GM21825 (cell line): ENCODE measurements at regions not wholly inside any gene's neighbourhood (a gene's known extent, or its start where the extent isn't known, plus 50 kb on each side); places are given as distances from the start of the nearest gene placed in this dataset.

Source experiments
- ATAC-seq: cut with Tn5 transposase; IDR thresholded peaks from one replicate; pipeline ENCODE4 v1.9.1; 2021; ENCODE audit warnings: mild to moderate bottlenecking, moderate library complexity; ENCODE audit not compliant: unreplicated experiment

GRCh38 chr4:18536428-18536827, 514.9 kb upstream of the LCORL start:
- ATAC-seq: no peak

DNA sequence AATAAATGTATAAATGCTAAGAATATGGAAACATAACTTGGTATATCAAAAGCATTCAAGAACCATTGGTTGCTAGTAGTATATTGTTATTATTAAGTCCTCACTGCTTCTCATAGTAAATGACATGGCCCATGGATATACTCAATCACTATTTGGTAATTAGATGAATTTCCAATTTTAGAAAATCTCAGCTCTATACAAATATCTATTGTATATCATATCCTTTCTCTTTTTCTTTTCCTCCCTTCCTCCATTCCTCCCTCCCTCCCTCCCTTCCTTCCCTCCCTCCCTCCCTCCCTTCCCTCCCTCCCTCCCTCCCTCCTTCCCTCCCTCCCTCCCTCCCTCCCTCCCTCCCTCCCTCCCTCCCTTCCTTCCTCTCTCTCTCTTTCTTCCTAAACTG, 514.4 kb upstream of the LCORL start:
- no peak for ATAC-seq

DNA sequence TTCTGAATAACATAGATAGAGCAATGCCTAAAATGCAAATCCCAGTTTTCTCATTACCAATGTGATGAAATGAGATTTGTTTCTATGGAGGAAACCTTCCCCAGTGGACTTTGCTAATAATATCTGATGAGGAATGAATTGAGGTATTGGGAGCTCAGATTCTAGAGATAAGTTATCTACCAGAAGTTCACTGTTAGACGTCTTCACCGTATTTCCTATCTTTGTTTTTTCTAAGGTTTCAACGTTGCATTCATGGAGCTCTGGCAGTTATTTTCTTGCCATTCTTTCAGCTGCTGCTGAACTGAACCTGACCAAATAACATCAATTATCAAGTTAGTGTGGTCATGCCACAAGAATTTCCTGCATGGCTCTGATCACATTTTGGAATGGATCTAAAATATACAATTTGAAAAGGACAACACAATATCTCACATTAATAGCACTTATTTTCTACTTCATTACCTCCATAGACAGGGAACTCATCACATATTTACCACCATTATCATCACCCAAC, 511.8 kb upstream of the LCORL start:
- ATAC-seq: no peak

DNA sequence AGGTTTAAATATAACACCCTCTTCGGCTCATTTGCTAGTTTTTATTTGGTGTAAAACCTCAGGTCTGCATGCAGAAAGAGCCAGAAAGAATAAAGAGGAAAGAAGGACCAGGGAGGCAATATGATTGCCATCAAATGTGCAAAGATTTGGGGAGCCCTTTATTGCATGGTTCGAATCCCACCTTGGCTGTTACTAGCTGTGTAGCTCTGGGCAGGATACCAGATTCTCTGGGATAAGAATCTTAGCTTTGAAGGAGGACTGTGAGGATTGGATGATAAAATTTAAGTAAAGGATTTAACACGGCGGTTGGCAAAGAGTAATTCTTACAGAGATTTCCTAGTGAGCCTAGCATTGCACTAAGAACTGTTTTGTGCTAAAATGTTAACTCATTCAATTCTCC, 510.2 kb upstream of the LCORL start:
- no peak for ATAC-seq

DNA sequence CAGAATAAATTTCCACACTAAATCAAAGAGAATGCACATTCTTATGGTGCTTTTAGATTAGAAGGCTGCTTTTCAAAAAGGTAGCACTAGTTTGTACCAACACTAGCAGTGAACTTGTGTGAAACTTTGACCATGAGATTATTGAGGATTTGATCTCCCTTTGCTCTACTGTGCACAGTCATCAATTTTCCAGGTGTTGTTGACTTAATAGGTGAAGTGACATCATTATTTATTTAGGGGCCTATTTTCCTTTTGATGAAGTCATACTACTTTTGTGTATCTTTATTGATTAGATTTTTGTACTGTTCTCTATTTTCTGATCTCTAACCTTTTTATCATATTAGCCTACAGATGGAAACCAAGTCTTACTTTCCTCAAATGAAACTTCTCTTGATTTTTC, 507.9 kb upstream of the LCORL start:
- no peak for ATAC-seq

GRCh38 chr4:18524667-18525066, 503.1 kb upstream of the LCORL start:
- no peak for ATAC-seq

- no peak for ATAC-seq
Observed at GRCh38 chr4:18518098-18518497, 496.5 kb upstream of the LCORL start.

GRCh38 chr4:18513861-18514260, 492.3 kb upstream of the LCORL start:
- no peak for ATAC-seq

DNA sequence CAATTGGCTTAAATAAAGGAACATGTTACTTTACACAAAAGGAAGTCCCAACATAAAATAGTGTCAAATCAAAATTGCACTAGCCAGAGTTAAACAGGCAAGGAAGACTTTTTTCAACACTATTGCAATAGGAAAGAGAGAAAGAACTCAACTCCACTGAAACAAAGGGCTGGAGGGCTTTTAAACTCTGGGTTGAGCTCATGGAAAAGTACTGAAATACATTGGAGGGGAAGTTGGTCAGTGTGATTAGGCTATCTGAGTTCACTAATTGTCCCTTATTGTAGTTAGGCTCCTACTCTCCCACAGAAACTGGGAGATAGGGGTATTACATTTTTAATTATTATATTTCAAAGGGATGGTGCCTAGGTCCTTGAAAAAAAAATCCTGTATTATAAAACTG, 491.2 kb upstream of the LCORL start:
- no peak for ATAC-seq

- no peak for ATAC-seq
Observed at GRCh38 chr4:18511727-18512126, 490.2 kb upstream of the LCORL start.

- no peak for ATAC-seq
Observed at GRCh38 chr4:18508786-18509185, 487.2 kb upstream of the LCORL start.

DNA sequence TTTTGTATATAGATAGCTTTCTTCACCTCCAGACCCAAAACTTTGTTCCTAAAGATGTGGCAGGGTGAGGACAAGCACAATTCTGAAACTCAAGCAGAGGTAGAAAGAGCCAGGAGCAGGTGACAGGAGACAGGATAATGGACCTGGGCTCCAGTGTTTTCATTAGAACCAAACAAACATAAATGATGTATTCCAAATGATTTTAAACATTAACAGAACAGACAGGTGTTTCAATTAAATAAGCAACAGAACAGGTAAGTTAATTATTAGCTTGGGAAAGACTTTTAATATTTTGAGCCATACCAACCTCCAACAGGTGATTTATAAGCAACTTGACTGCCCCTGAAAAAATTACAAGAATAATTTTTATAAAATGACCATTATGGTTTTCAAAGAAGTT, 459.4 kb upstream of the LCORL start:
- ATAC-seq: no peak

DNA sequence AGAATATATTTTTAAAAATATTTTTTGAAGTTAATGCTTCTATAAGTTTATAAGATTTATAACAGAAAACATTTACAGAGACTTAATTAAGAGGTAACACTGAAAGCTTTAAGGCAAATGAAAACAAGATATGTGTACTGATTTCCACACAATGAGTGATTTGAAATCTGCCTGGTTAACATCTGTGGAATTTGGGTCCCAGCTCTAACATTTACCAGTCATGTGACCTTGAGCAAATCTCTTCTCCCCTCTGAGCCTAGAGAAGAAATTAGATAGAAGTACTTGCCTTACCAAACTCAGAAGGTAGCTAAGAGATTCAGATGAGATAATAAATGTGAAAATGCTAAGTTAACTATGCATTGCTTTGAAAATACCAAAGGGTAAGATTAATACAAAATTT, 458.8 kb upstream of the LCORL start:
- ATAC-seq: no peak

DNA sequence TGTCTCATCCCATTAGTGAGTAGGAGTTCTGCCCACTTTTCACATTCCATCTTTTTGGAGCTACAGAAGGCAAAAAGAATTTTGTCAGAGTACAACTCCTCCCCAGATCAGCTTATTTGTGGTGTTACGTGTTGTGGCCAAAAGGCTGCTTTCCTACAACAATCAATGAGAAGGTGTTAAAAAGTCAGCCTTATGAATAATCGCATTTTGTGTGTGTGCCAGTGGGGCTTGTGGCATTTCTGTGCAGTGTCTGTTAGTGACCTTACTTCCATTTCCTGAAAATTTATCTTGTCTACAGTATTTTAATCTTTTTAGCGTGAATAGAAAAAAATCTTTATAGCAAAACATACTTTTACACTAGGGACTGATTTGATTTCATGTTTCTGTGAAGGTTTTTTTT, 458.3 kb upstream of the LCORL start:
- ATAC-seq: no peak

- no peak for ATAC-seq
Observed at GRCh38 chr4:18463987-18464559, 442.5 kb upstream of the LCORL start.

DNA sequence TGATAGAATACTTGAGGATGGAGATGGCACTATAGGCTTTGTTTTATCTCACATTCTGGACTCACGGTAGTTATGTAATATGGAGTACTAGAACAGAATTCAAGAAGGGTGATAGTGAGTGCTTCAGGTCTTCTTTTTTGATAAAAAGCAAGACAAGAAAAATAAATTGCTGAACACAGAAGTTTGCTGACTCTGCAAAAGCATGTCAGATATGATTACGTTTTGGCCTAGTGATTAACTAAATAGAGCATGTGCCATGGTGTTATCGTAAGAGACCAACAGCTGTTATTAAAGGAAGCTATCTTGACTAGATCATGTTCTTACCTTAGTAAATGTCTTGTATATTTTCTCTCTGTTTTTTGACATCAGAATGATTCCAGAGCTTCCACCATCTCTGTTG, 436.9 kb upstream of the LCORL start:
- ATAC-seq: no peak

DNA sequence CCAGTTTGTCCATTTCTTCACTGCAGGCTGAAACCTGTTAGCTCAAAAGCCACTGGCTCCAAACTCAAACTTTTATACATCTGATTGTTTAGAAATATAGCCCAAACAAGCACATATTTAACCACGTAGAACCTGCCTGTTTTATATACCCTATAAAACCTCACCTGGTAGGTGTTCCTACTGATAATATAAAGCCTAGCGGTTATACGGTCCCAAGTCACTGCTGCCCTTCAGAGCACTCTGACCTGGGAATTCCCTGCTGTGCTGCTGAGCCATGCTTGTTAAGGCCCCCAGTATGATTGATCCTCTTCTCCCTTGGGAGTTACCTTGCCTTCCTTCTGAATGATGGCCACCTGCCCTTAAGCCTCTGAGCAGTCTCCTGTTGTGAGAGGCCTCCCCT, 432.8 kb upstream of the LCORL start:
- no peak for ATAC-seq

- no peak for ATAC-seq
Observed at GRCh38 chr4:18445110-18445509, 423.6 kb upstream of the LCORL start.

DNA sequence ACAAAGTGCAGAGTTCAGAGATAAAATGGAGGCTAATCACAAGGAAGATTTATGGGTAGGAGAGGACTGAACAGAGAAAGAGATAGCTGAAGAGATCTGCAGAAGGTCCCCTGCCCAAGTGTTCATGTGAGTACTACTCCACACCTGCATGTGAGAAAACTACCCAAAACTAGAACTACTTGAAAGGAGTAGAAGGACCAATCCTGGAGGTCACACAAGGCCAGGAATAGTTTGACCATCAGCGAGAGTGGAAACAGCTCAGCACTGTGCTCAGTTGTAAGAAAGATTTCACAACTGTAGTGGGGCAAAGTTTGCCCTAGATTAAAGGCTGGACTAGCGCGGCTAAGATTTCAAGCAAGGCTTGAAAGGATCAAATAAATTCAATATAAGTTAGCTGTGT, 422.7 kb upstream of the LCORL start:
- no peak for ATAC-seq

DNA sequence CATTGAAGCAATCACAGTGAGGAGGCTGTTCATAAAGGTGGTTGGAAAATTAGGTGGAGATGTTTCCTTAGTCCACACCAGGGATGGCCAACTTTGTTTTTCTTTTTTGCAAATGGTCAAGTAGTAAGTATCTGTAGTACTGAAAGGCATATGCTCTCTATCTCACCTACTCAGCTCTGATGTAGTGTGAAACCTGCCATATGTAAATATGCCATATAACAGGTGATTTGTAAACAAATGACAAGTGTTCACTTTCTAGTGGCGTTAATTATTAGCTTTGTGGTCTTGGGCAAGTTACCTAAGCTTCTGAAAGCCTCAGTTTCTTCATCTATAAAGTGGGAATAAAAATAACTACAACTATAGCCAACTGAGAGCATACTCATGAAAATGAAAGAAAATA, 421.4 kb upstream of the LCORL start:
- ATAC-seq: no peak

DNA sequence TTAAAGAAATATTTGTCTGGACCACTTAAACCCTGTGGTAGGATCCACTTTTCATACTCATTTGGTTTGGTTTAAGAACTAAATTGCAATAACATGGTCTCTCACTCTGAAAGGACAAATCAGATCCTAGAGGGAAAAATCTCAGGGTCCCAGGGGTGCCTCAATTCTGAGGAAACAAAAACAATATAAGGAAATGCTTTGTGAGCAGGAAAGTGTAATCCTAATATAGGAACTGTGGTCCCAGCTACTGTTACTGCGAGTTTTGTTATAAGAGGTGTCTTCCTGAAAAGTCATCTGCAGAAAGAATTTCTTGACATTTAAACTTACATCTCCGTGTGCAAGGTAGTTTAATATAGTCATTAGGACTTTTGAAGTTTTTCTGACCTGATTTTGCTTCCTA, 420.1 kb upstream of the LCORL start:
- ATAC-seq: no peak

DNA sequence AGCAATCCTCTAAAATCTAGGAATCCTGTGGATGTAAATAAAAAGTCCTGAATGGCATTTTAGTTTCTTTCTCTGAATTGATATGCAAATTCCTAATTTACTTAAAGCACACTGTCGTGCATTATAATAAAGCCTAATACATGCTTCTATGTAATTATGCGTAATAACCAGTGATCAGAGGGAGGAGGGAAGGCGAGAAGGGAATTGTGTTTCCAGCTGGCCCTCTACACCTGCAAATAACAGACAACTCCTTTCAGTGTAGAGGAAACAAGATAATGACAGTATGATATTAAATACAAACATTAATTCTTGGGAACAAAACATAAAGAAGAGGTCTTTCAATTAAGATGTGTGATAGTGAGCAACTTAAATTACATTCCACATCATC, 419.6 kb upstream of the LCORL start:
- ATAC-seq: no peak

- ATAC-seq: no peak
Observed at GRCh38 chr4:18440527-18441202, 419.1 kb upstream of the LCORL start.
